Activated naive CD4-positive, alpha-beta T cell treated with anti-CD3 and anti-CD28 coated beads, Interleukin-2, amount 50 U/mL, for 24 hours (primary cell): ENCODE measurements at regions not wholly inside any gene's neighbourhood (a gene's known extent, or its start where the extent isn't known, plus 50 kb on each side); places are given as distances from the start of the nearest gene placed in this dataset.

Source experiments
- H3K27ac Mint-ChIP-seq: one replicate; pipeline ENCODE4 v1.8.0; 2021; ENCODE audit warnings: mild to moderate bottlenecking, mixed read lengths
- H3K27me3 Mint-ChIP-seq: one replicate; pipeline ENCODE4 v1.8.0; 2021; ENCODE audit warnings: mixed read lengths
- H3K36me3 Mint-ChIP-seq: one replicate; pipeline ENCODE4 v1.8.0; 2021; ENCODE audit warnings: mixed read lengths
- H3K4me1 Mint-ChIP-seq: one replicate; pipeline ENCODE4 v1.8.0; 2021; ENCODE audit warnings: mixed read lengths
- H3K4me3 Mint-ChIP-seq: one replicate; pipeline ENCODE4 v1.8.0; 2021; ENCODE audit warnings: mild to moderate bottlenecking, mixed read lengths
- H3K9me3 Mint-ChIP-seq: one replicate; pipeline ENCODE4 v1.8.0; 2021; ENCODE audit warnings: mixed read lengths

- Mint-ChIP-seq H3K27ac (no peak overlapping the region), H3K4me3 (no peak overlapping the region), H3K27me3 (peaks cover 7% of the 10 kb centered on the region), H3K4me1 (no peaks in the 10 kb centered on the region), H3K36me3 (no peaks in the 10 kb centered on the region), H3K9me3 (no peaks in the 10 kb centered on the region)
Observed at GRCh38 chr6:159358562-159358961, 189.4 kb downstream of the FNDC1 start.

GRCh38 chr6:159357211-159357915 lies 188.2 kb downstream of the FNDC1 start:
- peaks cover 7% of the 10 kb centered on the region for H3K27me3 Mint-ChIP-seq
- H3K9me3 Mint-ChIP-seq: no peaks in the 10 kb centered on the region
- H3K36me3 Mint-ChIP-seq: no peaks in the 10 kb centered on the region
- no peak overlapping the region for H3K27ac Mint-ChIP-seq
- H3K4me1 Mint-ChIP-seq: no peaks in the 10 kb centered on the region
- H3K4me3 Mint-ChIP-seq: no peak overlapping the region

DNA sequence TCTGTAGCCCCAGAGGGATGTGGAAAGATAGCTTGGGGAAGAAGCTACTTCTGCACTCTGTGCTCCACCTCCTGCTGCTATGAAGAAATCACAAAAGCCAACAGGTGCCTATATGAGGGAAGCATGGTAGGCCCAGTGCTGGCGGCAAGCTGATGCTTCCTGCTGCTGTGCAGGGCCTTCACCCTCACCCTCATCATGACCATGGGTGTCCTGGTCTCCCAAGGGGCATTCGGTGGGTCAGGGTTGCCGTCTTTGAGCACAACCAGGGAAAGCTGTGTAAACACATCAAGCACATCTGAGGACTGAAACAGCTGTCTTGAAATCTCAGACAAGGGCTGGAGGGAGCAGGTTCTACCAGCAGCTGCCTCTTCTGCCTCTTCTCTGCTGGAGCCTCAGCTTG lies 184.0 kb downstream of the FNDC1 start:
- Mint-ChIP-seq H3K27ac (no peak overlapping the region), H3K4me3 (no peak overlapping the region), H3K4me1 (no peaks in the 10 kb centered on the region), H3K9me3 (no peaks in the 10 kb centered on the region), H3K36me3 (no peaks in the 10 kb centered on the region), H3K27me3 (peaks cover 15% of the 10 kb centered on the region)

- H3K36me3 Mint-ChIP-seq: no peaks in the 10 kb centered on the region
- H3K4me1 Mint-ChIP-seq: no peaks in the 10 kb centered on the region
- no peak overlapping the region for H3K4me3 Mint-ChIP-seq
- no peaks in the 10 kb centered on the region for H3K9me3 Mint-ChIP-seq
- H3K27me3 Mint-ChIP-seq: peaks cover 16% of the 10 kb centered on the region
- H3K27ac Mint-ChIP-seq: no peak overlapping the region
Observed at GRCh38 chr6:159351707-159352106, 182.5 kb downstream of the FNDC1 start.

GRCh38 chr6:159349915-159350314 lies 180.7 kb downstream of the FNDC1 start:
- no peaks in the 10 kb centered on the region for H3K9me3 Mint-ChIP-seq
- no peaks in the 10 kb centered on the region for H3K36me3 Mint-ChIP-seq
- peaks cover 16% of the 10 kb centered on the region for H3K27me3 Mint-ChIP-seq
- no peak overlapping the region for H3K27ac Mint-ChIP-seq
- H3K4me1 Mint-ChIP-seq: no peaks in the 10 kb centered on the region
- H3K4me3 Mint-ChIP-seq: no peak overlapping the region

DNA sequence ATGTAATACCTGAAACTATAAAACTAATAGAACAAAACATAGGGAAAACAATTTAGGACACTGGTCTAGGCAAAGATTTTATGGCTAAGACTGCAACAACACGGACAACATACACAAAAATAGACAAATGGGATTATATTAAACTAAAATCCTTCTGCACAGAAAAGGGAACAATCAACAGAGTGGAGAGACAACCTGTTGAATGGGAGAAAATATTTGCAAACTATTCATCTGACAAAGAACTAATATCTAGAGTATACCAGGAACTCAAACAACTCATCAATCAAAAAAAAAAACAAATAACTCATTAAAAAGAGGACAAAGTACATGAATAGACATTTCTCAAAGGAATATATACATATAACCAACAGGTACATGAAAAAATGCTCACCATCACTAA lies 174.5 kb downstream of the FNDC1 start:
- Mint-ChIP-seq H3K27me3 (peaks cover 19% of the 10 kb centered on the region), H3K4me1 (no peaks in the 10 kb centered on the region), H3K27ac (no peak overlapping the region), H3K9me3 (peaks cover 29% of the 10 kb centered on the region), H3K4me3 (no peak overlapping the region), H3K36me3 (peaks cover 3% of the 10 kb centered on the region)

GRCh38 chr6:159342146-159342545 lies 172.9 kb downstream of the FNDC1 start:
- H3K4me1 Mint-ChIP-seq: no peaks in the 10 kb centered on the region

DNA sequence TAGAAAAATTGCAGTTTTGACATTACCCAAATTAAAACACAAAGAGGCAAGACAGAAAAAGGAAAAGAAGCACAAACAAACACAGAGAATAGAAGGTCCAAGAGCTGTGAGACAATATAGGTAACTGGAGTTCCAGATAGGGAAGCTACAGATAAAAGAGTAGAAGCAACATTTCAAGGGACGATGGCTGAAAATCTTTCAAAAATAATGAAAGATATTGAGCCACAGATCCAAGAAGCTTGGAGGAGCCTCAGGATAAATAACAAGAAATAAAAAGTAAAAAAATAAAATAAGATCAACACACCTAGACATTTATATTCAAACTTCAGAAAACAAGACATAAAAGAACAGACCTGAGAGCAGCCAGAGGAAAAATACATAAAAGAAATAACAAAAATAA lies 164.9 kb downstream of the FNDC1 start:
- Mint-ChIP-seq H3K4me3 (no peak overlapping the region), H3K36me3 (peaks cover 5% of the 10 kb centered on the region), H3K27ac (no peak overlapping the region), H3K27me3 (peaks cover 12% of the 10 kb centered on the region), H3K9me3 (peaks cover 20% of the 10 kb centered on the region), H3K4me1 (no peaks in the 10 kb centered on the region)

More at GRCh38 chr6:159342146-159342545, 172.9 kb downstream of the FNDC1 start:
- Mint-ChIP-seq H3K27me3 (peaks cover 19% of the 10 kb centered on the region), H3K4me3 (no peak overlapping the region), H3K9me3 (peaks cover 30% of the 10 kb centered on the region), H3K27ac (no peak overlapping the region), H3K36me3 (peaks cover 3% of the 10 kb centered on the region)

GRCh38 chr6:159331451-159331850 lies 162.3 kb downstream of the FNDC1 start:
- H3K27ac Mint-ChIP-seq: no peak overlapping the region
- H3K4me3 Mint-ChIP-seq: no peak overlapping the region
- peaks cover 5% of the 10 kb centered on the region for H3K36me3 Mint-ChIP-seq
- H3K9me3 Mint-ChIP-seq: peaks cover 15% of the 10 kb centered on the region
- H3K4me1 Mint-ChIP-seq: no peaks in the 10 kb centered on the region
- H3K27me3 Mint-ChIP-seq: peaks cover 9% of the 10 kb centered on the region

DNA sequence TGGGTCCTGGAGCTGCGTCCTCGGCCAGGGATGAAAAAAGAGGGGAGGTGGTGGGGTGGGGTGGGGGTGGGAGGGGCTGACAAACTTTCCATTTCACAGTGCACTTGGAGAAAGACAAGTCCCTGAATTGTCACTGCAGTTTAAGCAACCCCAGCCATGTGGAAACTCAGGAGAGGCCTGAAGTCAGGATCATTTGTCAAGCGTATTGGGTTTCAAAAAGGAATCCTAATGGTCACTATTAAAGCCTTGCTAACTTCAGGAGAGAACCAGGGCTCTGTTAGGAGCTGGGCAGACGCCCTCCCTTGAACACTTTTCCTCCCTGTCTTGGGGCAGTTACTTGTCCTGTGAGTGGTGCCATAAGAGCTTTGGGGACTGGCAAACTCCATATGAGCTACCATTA lies 159.9 kb downstream of the FNDC1 start:
- no peak overlapping the region for H3K4me3 Mint-ChIP-seq
- H3K27ac Mint-ChIP-seq: no peak overlapping the region
- peaks cover 7% of the 10 kb centered on the region for H3K27me3 Mint-ChIP-seq
- peaks cover 5% of the 10 kb centered on the region for H3K36me3 Mint-ChIP-seq
- no peaks in the 10 kb centered on the region for H3K4me1 Mint-ChIP-seq
- peaks cover 15% of the 10 kb centered on the region for H3K9me3 Mint-ChIP-seq

DNA sequence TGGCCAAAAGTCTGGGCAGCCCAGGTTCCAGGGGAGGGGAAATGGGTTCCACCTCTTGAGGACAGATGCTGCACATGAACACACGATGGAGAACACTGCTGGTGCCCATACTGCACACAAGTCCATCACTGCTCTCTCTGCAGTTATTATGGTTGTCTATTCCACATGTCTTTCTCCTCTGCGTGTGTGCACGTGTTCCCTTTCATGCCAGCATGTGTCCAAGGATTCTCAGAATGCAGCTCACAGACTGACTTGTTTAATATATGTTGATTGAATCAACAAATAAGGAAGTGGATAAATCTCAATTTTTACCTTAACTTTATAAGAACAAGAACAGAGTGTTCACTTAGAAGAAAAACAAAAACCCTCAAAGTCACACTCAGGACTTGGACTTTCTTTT lies 158.9 kb downstream of the FNDC1 start:
- Mint-ChIP-seq H3K36me3 (no peaks in the 10 kb centered on the region), H3K9me3 (peaks cover 5% of the 10 kb centered on the region), H3K27ac (no peak overlapping the region)

DNA sequence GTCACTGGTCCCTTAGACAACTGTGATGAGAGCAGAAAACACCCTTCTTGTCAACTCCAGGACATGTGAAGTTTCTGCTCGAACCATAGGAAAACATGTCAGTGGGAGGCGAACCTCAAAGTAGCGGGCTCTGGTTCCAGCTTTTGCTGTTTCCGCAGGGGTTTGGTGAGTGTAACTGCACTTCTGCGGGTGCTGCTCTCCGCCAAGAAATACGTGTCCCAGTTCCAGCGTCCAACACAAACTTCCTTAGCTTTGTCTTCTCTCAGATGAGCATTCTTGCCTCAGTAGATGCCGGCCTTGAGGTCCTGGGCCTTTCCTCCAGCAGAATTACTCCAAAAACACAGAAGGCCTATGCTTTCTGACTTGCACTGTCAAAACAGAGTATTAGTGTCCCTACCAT lies 156.3 kb downstream of the FNDC1 start:
- H3K36me3 Mint-ChIP-seq: no peaks in the 10 kb centered on the region
- H3K27me3 Mint-ChIP-seq: peaks cover 1% of the 10 kb centered on the region
- H3K27ac Mint-ChIP-seq: no peak overlapping the region

More for the DNA sequence above, 158.9 kb downstream of the FNDC1 start:
- H3K27me3 Mint-ChIP-seq: peaks cover 6% of the 10 kb centered on the region
- H3K4me1 Mint-ChIP-seq: no peaks in the 10 kb centered on the region
- H3K4me3 Mint-ChIP-seq: no peak overlapping the region

DNA sequence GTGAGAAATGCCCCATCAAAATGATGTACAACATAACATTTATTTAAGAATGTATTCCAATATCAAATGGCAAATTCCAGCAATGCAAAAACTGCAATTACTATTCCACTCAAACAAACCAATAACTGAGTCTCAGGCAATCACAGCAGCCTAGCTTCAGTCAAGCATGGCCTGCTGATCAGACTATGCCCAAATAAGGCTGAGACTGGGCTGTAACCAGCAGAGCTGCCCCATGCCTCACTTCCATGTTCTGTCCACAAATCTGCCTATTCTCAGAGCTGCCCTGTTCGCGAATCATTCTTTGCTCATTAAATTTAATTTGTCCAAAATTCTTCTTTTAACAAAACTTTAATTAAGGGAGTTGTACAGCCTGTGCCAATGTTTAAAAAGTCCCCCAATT lies 155.4 kb downstream of the FNDC1 start:
- H3K27me3 Mint-ChIP-seq: peaks cover 1% of the 10 kb centered on the region
- H3K36me3 Mint-ChIP-seq: no peaks in the 10 kb centered on the region
- no peaks in the 10 kb centered on the region for H3K4me1 Mint-ChIP-seq
- no peak overlapping the region for H3K4me3 Mint-ChIP-seq
- H3K27ac Mint-ChIP-seq: no peak overlapping the region
- H3K9me3 Mint-ChIP-seq: no peaks in the 10 kb centered on the region

More for the DNA sequence above, 156.3 kb downstream of the FNDC1 start:
- Mint-ChIP-seq H3K4me1 (no peaks in the 10 kb centered on the region), H3K4me3 (no peak overlapping the region), H3K9me3 (peaks cover under 1% of the 10 kb centered on the region)
